HG02885 (cell line): ENCODE measurements at regions not wholly inside any gene's neighbourhood (a gene's known extent, or its start where the extent isn't known, plus 50 kb on each side); places are given as distances from the start of the nearest gene placed in this dataset.
"Not testable (repeated sequence)": the region's sequence is repeated elsewhere in the genome, so short reads cannot be mapped to it uniquely, and the experiment has no call there.

Experiments used
- ATAC-seq: cut with Tn5 transposase; IDR thresholded peaks from one replicate; pipeline ENCODE4 v1.9.1; 2021; ENCODE audit warnings: mild to moderate bottlenecking; ENCODE audit not compliant: unreplicated experiment, poor library complexity

DNA sequence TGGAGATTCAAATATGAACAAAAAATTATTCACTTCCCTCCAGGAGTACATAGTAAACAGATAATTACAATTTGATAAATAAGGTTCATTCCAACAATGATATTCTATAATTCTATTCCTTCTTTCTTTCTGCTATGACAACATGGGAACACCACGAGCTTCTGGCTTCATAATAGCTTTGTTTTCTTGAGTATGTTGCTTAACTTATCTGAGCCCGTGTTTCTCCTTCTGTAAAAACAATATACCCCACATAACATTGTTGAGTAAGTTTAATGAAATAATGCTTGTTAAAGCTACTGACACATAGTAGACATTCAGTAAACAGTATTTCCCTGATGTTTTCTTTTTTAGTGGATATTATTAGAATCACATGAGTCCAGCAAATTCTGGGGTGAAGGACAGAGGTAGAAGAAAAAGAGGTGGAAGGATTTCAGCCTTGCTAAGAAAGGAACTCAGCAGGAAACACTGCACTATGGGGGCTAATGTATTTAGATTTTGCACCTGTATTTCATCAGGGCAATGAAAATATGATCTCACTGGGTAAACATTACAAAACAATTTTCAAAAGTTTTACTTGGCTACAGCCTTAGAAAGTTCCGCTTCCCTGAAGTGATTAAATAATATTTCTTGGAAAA, 430.8 kb upstream of the C1orf87 start:
- no peak for ATAC-seq

DNA sequence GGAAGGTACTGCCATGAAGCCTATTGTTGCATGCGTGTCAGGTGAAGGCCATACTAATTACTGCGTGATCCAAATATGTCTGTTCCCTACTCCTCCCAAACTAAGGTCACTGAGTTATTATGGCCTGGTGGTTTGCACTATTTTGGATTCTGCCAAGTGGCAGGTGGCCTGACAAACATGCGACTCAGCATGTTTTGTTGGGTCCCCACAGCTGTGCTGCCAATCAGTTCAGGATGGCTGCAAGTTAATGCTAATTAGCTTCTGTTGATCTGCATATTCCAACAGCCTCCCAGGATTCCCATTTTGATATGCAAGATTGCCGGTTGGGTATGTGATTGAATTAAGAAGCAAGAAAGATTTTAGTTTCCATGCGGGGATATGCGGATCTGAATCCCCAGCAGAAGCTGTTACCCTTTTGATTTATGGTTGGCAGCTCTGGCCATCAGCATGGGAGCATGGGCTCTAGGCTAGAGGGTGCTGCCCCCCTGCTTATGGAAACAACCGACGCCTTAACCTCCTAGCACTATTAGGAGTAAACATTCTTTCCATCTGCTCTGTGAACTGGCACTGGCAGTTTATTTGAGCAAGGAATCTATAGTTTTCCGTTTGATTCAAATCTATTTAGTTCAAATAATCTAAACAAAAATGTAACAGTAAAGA, 429.8 kb upstream of the C1orf87 start:
- no peak for ATAC-seq

DNA sequence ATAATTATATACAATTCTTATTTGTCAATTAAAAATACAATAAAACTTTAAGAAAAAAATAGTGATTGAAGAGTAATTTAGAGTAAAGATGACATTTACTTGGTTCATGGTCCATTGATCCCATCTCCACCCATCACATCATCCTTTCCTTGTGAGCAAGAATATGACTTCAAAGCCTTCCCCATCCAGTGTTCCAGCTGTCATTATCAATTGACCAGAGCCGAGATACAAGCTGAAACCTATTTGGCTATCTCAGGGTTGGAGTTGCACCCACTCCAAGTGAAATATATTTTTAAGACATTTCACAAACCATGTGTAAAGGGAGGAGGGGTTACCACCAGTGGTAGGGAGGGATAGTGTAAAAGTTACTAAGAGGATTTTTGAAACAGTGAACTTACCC, 428.9 kb upstream of the C1orf87 start:
- ATAC-seq: no peak

DNA sequence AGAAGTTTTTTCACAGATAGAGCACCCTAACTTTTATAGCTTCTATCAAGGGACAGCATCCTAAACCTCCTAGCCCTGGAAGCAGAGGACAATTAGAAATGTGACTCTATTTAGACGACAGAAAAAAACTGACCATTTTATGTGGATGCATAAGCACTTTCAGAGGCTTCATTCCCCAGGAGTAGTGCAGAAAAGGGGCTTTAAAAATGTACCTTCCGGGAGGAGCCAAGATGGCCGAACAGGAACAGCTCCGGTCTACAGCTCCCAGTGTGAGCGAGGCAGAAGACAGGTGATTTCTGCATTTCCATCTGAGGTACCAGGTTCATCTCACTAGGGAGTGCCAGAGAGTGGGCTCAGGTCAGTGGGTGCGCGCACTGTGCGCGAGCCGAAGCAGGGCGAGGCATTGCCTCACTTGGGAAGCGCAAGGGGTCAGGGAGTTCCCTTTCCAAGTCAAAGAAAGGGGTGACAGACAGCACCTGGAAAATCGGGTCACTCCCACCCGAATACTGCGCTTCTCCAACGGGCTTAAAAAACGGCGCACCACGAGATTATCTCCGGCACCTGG, 416.4 kb upstream of the C1orf87 start:
- ATAC-seq: not testable (repeated sequence)

DNA sequence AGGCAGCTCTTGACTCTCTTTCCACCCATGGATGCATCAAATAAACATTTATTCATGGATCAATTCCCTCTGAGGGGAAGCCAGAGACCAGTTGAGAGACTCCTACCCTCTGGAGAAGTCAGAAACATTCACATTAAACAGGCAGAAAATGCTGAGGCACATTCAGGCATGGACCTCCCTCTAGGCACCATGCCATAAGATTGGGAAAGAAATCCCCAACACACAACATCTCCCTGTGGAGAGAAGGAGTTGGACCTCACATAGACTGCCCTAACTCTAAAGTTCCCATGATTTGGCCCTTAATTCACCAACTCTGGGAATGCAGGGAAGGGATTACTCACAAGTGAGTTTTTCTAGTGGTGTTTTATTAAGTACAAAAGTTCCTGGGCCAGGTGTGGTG, 415.3 kb upstream of the C1orf87 start:
- ATAC-seq: no peak

DNA sequence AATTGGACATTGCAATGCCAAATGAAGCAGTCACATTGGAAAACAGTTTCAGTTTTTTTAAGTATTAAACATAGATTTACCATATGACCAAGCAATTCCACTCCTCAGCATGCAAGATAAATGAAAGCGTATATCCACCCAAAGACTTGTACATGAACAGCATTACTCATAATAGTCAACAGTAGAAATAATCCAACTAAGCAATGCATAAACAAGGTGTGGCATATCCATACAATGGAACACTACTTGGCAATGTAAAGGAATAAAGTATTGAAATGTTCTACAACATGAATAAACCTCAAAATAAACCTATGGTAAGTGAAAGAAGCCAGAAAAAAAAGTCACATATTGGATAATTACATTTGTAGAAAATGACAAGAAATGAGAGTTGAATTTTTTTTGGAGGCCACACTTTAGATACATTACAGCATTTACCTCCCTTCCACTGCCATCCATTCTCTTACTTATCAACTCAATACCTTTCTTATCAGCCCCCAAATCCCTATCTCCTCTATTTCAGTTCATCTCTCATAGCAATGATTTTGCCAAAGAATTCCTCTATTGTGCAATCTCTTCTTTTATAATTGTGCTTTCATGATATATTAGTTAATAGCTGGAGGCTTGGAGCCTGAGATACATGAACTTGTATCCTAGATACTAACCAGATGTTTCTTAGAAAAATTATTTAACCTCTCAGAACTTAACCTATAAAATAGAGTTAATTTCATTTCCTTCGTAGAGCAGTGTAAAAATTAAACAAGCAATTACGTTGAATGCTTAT, 414.2 kb upstream of the C1orf87 start:
- no peak for ATAC-seq

DNA sequence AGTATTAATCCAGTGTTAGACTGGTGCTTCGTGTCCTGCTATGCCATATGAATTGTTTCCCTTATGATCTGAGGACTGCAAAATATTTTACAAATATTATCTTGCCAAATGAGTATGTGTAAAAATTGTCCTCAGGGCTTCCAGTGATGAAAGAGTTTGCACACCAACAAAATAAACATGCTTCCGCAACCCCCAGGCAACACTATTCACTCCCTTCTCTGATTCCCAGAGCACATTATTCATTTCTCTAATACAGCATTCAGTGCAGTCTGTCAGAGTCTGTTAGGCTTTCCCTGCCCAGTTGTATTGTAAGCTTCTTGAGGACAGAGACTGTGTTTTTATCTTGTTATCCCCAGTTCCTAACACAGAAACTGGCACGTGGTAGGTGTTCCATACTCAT, 409.9 kb upstream of the C1orf87 start:
- no peak for ATAC-seq

DNA sequence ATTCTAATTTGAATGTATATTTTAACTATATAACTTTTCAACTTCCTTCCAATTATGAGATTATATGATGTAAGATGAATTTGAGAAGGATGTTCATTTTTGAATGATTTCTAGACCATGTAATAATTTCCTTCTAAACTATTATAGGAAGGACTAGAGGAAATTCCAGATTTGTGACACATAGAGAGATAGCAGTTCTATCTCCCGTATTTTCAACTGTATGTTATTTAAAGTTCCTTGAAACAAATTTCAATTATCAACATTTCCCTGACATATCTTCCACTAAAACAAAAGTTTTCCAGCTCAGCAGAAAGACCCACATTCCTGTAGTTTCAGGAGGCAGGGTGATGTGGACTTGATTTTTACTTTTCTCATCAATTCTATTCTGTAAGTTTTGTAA, 396.7 kb upstream of the C1orf87 start:
- ATAC-seq: no peak

DNA sequence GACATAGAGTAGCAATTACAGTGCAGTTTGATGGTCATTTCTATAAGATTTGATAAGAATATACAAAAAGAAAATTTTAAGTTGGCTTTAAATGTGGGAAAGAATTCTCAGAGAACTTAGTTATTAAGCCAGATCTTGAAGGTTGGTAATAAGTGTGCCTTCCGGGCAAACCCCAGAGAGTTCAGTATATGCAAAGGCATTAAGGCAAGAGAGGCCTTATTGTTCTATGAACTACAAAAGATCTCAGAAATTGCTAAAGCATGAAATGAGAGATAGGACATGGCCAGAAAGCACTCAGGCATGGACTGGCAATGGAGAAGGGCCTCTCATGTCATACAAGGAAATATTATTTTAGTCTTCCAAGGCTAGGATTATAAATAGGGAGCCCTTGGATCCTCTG, 390.2 kb upstream of the C1orf87 start:
- ATAC-seq: no peak

DNA sequence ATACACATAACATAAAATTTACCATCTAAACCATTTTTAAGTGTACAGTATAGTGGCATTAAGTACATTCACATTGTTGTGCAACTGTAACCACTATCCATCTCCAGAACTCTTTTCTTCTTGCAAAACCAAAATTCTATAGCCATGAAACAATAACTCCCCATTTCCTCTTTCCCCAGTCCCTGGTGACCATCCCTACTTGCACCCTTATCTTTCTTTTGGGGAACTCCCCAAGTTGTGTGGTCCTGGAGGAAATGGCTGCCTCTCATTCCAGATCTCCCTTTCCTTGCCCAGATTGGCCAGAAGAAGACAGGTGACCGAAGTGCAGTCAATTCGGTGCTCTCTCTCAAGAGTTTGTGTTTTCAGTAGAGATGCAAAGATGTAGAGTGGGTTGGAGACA, 389.6 kb upstream of the C1orf87 start:
- ATAC-seq: no peak

DNA sequence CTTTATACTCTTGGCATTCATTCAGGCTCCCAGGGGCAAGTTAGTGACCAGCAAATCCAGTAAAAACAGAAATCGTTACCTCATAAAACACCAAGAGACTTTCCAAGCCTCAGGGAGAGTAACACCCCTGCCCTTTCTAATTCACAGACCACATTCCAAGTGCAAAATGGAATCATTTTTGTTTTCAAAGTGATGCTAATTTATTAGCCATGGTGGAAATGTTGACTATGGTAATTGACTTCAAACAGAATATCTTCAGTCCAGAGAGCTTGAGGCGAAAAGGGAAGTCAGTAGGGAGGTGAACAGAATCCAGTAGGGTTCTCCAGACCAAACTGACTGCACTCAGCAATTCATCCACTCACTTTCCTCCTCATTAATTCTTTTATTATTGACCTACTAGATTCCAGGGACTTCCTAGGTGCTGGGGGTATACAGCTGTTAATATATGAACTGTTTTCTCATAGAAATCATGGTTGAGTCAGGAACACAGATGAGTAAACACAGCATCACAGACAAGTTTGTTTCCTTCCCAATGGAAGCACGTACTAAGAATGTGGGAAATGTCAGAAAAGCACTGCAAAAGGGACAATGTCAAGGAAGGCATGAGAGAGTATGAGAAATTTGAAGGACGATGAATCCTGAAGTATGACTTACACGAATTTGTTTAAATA, 388.5 kb upstream of the C1orf87 start:
- no peak for ATAC-seq

DNA sequence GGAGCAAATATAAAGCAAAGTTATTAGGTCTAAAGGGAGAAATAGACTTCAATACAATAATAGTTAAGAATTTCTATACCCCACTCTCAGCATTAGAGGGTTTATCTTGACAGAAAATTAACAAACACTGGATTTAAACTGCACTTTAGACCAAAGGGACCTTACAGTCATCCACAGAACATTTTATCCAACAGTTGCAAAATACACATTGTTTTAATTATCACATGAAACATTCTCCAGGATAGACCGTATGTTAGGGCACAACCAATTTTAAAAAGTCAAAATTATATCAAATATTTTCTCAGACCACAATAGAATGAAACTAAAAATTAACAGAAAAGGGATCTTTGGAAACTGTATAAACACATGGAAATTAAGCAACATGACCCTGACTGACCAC, 384.5 kb upstream of the C1orf87 start:
- no peak for ATAC-seq

DNA sequence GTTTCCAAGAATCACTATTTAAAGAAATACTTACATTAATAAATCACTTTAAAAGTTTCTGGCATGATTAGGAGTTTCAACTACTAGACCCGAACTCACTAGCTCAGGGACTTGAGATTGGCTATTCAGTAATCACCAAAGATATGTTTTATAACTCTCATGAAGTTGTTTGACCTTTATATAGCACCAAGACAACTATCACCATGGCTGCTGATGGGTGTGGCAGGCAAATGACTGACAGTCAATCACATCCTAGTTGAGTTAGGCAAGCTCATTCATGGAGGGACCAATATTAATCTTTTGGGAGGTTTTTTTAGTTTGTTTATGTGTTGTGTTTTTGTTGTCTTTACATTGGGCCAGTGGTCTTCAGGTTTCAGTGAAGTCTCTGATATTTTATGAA, 376.3 kb upstream of the C1orf87 start:
- ATAC-seq: no peak

DNA sequence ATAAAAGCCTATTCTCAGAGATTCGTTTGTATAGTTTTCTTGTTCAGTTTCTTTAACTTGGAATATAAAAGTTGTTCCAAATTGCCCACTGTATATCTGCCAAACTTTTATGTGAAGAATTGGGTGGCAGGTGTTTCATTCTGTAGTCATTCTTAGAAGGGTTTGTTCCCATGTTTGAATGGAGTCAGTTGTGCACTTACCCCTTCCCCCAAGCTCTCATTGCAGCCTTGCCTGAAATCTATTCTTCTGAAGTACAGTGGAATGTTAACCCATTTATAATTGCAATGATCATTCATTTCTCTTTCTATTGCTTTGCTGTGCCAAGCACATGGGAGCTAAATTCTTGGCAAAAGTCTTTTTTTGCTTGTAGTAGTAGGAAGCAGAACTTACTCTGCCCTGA, 375.3 kb upstream of the C1orf87 start:
- ATAC-seq: no peak

DNA sequence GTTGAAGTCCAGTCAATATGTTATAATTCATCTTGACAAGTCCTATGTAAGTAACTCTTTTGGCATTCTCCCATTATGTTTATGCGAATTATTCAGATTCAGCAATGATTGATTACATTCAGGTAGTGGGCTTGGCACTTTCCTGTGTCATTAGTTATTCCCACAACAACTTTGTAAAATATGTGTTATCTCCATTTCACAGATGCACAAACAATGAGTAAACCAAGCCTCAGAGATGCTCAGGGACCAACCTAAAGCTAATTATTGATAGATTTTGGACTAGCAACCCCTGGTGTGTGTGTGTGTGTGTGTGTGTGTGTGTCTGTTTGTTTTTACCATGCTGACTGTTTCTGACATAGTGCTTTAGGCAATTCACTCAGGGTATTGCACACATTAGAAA, 371.1 kb upstream of the C1orf87 start:
- ATAC-seq: no peak

DNA sequence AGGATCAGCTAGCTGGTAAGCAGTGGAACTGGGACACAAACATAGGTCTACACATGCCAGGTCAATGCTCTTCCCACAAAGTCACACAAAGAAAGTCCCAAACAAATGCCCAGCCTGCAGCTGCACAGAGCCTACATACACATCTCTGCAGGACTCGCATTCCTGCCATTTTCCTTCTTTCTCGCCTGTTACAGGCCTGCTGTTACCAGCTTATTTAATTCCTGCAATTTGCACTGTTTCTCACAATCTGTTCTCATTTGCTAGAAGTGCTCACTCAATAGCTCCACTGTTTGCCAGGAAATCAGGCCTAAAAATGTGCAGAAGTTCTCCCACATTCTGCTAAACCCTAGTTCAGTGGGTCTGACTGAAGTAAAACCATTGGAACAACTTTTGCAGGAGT, 362.6 kb upstream of the C1orf87 start:
- no peak for ATAC-seq

DNA sequence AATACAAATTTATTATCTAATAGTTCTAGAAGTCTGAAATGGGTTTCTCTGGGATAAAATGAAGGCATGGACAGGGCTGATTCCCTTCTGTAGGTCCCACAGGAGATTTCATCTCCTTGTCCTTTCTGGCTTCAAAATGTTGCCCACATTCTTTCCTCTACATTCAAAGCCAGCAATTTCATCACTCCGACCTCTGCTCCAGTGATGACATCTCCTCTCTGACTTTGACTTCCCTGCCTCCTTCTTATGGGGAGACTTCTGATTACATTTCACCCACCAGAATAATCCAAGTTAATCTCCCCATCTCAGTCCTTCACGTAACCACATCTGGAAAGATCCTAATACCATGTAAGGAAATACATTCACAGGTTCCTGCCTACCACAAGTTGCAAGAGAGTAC, 358.0 kb upstream of the C1orf87 start:
- no peak for ATAC-seq

DNA sequence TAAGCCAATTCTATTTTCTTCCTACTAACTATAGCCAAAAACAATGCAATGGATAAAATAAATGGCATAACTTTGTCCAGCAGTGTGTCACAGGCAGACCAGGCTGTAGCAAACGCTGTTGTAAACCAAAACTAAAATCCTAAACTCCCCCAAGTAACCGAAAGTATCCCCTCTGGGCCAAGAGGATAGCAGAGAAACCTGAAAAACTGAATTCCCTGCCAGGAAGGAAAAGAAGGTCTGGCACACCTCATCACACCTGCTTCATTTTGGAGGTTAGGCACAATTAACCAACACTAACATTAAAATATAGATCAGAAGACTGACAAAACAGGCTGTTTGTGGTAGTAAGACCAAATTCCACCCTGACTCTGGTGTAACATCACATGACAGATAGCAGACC, 356.8 kb upstream of the C1orf87 start:
- no peak for ATAC-seq

DNA sequence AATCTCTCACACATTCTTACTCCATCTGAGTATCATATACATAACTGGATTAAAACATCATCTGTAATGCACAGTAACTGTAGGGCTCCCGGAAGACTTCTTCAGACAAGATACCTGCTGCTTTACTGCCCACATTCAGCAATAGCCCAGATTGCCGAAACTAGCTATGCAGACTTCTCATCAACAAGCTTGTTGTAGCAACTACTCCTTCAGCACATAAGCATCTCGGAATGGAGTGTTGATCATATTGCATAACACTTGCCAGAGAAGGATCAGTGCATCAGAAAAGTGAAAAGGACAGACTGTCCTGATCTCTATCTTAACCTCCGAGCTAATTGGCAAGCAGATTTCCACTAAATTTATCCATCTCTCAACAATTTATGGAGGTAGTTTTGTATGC, 354.6 kb upstream of the C1orf87 start:
- ATAC-seq: no peak

DNA sequence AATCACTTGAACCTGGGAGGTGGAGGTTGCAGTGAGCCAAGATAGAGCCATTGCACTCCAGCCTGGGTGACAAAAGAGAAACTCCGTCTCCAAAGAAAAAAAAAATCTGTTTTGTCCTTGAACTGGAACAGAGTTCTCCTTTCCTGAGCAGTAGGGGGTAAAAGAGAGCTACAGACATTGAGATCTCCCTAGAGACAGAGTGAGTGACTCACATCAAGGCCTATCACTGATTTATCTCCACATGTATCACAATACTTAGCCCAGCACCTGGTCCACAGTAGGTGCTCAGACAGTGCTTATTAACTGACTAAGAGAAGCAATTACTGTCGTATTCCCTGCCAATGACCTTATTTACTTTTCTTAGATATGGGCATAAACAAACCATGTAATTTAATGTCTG, 354.1 kb upstream of the C1orf87 start:
- ATAC-seq: no peak

DNA sequence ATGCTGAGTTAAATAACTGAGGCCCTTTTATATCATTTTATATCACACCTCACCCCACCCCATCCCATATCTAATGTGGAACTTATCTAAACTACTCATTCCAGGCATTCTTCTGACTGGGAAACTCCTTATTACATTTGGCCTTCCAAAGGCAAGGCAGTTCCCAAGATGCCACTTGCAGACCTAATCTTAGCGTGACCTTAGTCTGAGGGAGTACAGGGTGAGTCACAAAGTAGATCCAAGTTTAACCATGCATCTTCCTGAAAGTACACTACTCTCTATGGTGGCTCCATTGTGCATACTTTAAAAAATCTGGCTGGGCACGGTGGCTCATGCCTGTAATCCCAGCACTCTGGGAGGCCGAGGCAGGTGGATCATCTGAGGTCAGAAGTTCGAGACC, 353.6 kb upstream of the C1orf87 start:
- no peak for ATAC-seq
